Karpas-422 (cell line): ENCODE measurements at regions not wholly inside any gene's neighbourhood (a gene's known extent, or its start where the extent isn't known, plus 50 kb on each side); places are given as distances from the start of the nearest gene placed in this dataset.
A peak's percentile ranks its signal among the peaks of the same experiment; 100 is the strongest.

Experiments
- DNase-seq: peaks from one replicate; pipeline ENCODE4 v3.0.0-alpha.2; 2015
- H2AFZ ChIP-seq: fragments of 200-600 bp; sonication (generic); 2 replicates; pipeline ENCODE4 v1.6.1; 2014; ENCODE audit warnings: antibody characterized with exemption, low read length, mixed read lengths
- H3K27ac ChIP-seq: fragments of 200-600 bp; sonication (generic); 2 replicates; pipeline ENCODE4 v1.5.1; 2014; ENCODE audit warnings: mild to moderate bottlenecking, low read length, moderate library complexity
- H3K27me3 ChIP-seq: fragments of 200-600 bp; sonication (generic); 2 replicates; pipeline ENCODE4 v1.6.1; 2014; ENCODE audit warnings: low read length, mixed read lengths
- H3K36me3 ChIP-seq: fragments of 200-600 bp; sonication (generic); 2 replicates; pipeline ENCODE4 v1.6.1; 2014; ENCODE audit warnings: low read length, mixed read lengths; ENCODE audit not compliant: insufficient read depth
- H3K4me1 ChIP-seq: fragments of 200-600 bp; sonication (generic); 2 replicates; pipeline ENCODE4 v1.6.1; 2014; ENCODE audit warnings: mild to moderate bottlenecking, low read length, mixed read lengths
- H3K4me2 ChIP-seq: fragments of 200-600 bp; sonication (generic); 2 replicates; pipeline ENCODE4 v1.6.1; 2014; ENCODE audit warnings: low read length, low read depth, mild to moderate bottlenecking; ENCODE audit not compliant: poor library complexity, severe bottlenecking
- H3K4me3 ChIP-seq: fragments of 200-600 bp; sonication (generic); 2 replicates; pipeline ENCODE4 v1.5.1; 2014; ENCODE audit warnings: mild to moderate bottlenecking, antibody characterized with exemption, low read length, mixed read lengths
- H3K79me2 ChIP-seq: fragments of 200-600 bp; sonication (generic); 2 replicates; pipeline ENCODE4 v1.6.1; 2014; ENCODE audit warnings: mild to moderate bottlenecking, low read length, mixed read lengths
- H3K9ac ChIP-seq: fragments of 200-600 bp; sonication (generic); 2 replicates; pipeline ENCODE4 v1.6.0; 2014; ENCODE audit warnings: low read length
- H3K9me2 ChIP-seq: fragments of 200-600 bp; sonication (generic), shearing (Covaris generic); replicated peaks from 2 replicates; pipeline ENCODE4 v1.6.0; 2014; ENCODE audit warnings: mild to moderate bottlenecking, low read length, moderate library complexity; ENCODE audit not compliant: insufficient read depth
- H3K9me3 ChIP-seq: fragments of 300-700, 200-600 bp; sonication (generic); 2 replicates; pipeline ENCODE4 v1.6.1; 2014; ENCODE audit warnings: low read length, mixed read lengths
- H4K20me1 ChIP-seq: fragments of 200-600 bp; sonication (generic); 2 replicates; pipeline ENCODE4 v1.6.1; 2014; ENCODE audit warnings: mild to moderate bottlenecking, antibody characterized with exemption, low read length, low read depth; ENCODE audit not compliant: insufficient read depth

DNA sequence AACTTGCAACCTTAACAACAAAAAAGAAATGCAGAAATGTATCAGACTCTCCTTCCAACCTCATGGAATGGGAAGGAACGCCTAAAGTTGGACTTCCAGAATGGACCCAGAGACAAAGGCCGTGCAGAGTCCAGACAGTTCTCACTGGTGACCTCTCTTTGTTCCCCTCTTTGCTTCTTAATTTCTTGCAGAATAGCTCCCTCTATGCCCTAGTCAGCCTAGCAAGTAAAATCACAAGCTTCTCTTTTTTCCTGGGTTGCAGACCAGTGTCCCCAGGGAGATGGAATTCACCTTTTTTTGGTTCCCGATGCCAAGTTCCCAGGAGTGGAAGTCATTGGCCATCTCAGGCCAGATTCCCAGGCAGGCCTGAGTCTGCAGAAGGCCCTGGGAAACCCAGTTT, 278.0 kb downstream of the CCSER2 start:
- no peaks in the 10 kb centered on the region for H3K9me2 ChIP-seq

DNA sequence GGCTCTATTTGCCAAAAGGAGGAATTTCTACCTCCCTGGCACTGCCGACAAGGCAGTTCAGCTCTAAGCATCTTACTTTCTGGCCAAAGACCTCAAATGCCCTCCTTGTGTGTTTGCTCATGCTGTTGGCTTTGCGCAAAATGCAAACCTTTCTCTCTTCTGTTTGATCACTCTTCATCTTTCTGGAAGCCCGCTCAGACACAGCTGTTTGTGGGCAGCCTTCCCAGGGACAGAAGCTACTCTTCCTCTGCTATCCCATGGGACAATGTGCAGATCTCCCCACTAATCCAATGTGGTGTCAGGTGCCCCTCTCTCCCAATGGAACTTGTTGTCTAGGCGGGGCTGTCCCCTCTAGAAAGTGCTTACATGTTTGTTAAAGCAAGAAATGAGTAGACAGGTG, 278.7 kb downstream of the CCSER2 start:
- Histone ChIP-seq H3K9me2 (no peaks in the 10 kb centered on the region), H4K20me1 (no peaks in the 10 kb centered on the region), H3K9ac (no peak overlapping the region), H3K79me2 (no peaks in the 10 kb centered on the region), H2AFZ (no peak overlapping the region), H3K9me3 (no peaks in the 10 kb centered on the region), H3K36me3 (no peaks in the 10 kb centered on the region), H3K4me3 (no peak overlapping the region), H3K27me3 (no peaks in the 10 kb centered on the region), H3K4me1 (no peaks in the 10 kb centered on the region), H3K27ac (no peak overlapping the region), H3K4me2 (no peak overlapping the region)
- no peak for DNase-seq

More for the DNA sequence above, 278.0 kb downstream of the CCSER2 start:
- Histone ChIP-seq H3K27ac (no peak overlapping the region), H3K36me3 (no peaks in the 10 kb centered on the region), H3K79me2 (no peaks in the 10 kb centered on the region), H3K27me3 (no peaks in the 10 kb centered on the region), H3K4me1 (no peaks in the 10 kb centered on the region), H3K4me3 (no peak overlapping the region), H4K20me1 (no peaks in the 10 kb centered on the region), H2AFZ (no peak overlapping the region), H3K4me2 (no peak overlapping the region), H3K9me3 (no peaks in the 10 kb centered on the region), H3K9ac (no peak overlapping the region)
- DNase-seq = no peak

DNA sequence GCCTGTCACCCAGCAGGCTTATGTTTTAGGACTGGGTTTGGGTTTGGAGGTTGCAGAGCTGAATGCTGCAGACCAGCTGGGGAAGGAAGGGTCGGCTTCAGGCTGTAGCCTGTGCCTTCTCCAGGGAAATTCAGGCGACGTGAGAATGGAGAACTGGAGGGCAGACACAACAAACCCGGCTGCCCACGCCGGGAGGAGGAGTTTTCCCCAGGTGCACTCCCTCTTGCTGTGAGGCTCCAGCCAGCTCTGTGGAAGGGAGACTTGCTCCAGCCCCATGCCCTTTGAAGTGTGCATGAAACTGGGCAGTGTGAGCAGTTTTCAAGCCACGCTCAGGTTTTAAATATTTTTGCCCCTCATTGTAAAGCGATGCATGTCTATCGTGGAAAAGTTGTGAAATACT, 279.1 kb downstream of the CCSER2 start:
- Histone ChIP-seq H3K4me3 (no peak overlapping the region), H2AFZ (no peak overlapping the region), H3K9ac (no peak overlapping the region), H3K9me2 (no peaks in the 10 kb centered on the region), H3K4me2 (no peak overlapping the region), H3K4me1 (no peaks in the 10 kb centered on the region), H3K36me3 (no peaks in the 10 kb centered on the region), H4K20me1 (no peaks in the 10 kb centered on the region), H3K79me2 (no peaks in the 10 kb centered on the region), H3K27me3 (no peaks in the 10 kb centered on the region), H3K27ac (no peak overlapping the region), H3K9me3 (no peaks in the 10 kb centered on the region)
- no peak for DNase-seq

DNA sequence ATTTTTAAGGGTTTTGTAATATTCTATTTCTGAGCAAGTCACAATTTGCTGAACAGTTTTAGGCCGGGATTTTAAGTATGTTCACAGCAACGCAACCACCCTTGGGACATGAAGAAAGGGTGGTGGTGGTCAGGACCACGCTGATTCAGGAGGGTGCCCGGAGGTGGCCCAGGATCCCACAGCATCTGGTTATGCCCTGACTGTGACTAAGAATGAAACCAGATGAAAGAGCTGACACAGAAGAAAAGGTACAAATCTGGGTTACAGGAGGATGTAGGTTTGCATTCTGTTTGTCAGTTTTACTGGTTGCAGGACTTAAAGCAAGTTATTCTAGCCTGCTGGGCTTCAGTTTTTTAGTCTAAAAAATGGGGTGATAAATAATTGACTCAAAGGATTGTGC, 279.7 kb downstream of the CCSER2 start:
- H3K27ac ChIP-seq = no peak overlapping the region
- no peaks in the 10 kb centered on the region for H3K9me3 ChIP-seq
- H4K20me1 ChIP-seq = no peaks in the 10 kb centered on the region
- no peak overlapping the region for H3K4me2 ChIP-seq
- H2AFZ ChIP-seq = no peak overlapping the region
- H3K4me1 ChIP-seq = no peaks in the 10 kb centered on the region
- no peaks in the 10 kb centered on the region for H3K79me2 ChIP-seq
- no peak for DNase-seq
- no peaks in the 10 kb centered on the region for H3K36me3 ChIP-seq
- H3K27me3 ChIP-seq = no peaks in the 10 kb centered on the region
- H3K4me3 ChIP-seq = no peak overlapping the region
- H3K9me2 ChIP-seq = no peaks in the 10 kb centered on the region
- no peak overlapping the region for H3K9ac ChIP-seq

DNA sequence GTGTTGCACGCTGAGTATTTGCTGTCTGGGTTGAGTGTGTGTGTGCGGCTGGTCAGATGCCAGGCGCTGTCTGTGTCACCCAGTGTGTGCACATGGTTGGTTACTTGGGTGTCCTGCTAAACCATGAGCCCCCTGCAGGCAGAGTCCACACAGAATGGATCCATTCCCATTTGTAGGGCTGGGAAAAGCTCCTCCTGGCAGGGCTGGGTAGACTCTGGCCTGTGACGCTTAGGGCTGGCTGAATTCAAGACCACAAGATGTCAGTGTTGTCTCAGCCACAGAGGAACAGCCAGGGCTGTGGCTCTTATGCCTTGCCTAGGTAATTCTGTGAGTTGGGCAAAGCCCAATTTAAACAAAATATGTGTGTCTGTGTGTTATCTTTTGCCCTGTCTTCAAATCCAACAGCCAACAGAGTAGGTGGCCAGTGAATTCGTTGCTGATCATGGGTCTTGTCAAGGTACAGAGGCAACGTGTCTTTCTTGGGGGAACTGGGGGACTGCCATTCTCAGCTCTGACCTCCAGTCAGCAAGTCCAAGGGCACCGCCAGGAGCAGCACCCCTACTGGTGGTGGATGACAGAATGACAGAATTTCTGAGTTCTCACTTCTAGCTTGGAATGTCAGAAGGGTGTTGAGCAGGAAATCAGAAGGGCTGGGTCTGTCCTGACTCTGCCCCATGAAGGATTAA, 285.1 kb downstream of the CCSER2 start:
- H3K4me3 ChIP-seq = no peak overlapping the region
- H3K9me3 ChIP-seq = no peaks in the 10 kb centered on the region
- no peaks in the 10 kb centered on the region for H3K9me2 ChIP-seq
- no peaks in the 10 kb centered on the region for H3K36me3 ChIP-seq
- no peak overlapping the region for H3K27ac ChIP-seq
- peak; percentile 58 for DNase-seq
- no peaks in the 10 kb centered on the region for H3K4me1 ChIP-seq
- no peak overlapping the region for H3K9ac ChIP-seq
- H3K27me3 ChIP-seq = no peaks in the 10 kb centered on the region
- H4K20me1 ChIP-seq = no peaks in the 10 kb centered on the region
- no peak overlapping the region for H3K4me2 ChIP-seq
- H2AFZ ChIP-seq = no peak overlapping the region
- H3K79me2 ChIP-seq = no peaks in the 10 kb centered on the region

DNA sequence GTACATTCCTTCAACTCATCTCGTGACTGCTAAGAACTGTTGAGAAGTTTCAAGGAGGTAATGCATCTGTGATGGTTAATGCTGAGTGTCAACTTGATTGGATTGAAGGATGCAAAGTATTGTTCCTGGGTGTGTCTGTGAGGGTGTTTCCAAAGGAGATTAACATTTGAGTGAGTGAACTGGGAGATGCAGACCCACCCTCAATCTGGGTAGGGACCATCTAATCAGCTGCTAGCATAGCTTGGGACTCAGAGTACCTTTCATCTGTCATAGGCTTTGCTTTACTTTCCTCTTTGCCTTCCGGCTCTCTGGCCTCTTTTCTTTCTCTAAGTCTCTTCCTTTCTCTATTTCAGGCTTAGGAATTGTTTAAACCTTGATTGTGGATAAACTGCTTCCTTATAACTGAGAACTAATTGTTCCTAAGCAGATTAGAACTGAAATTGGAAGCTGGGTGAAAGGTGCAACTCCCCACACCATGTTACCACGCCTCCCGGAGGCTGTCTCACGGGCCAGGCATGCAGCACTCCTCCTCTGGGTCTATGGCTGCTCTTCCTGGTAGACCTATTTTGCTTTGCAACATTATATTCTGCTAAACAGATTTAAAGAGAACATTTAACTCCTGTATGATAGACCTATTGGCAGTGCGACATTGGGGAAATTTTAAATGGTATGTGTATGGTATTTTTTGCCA, 298.2 kb downstream of the CCSER2 start:
- H4K20me1 ChIP-seq = no peaks in the 10 kb centered on the region
- no peaks in the 10 kb centered on the region for H3K4me1 ChIP-seq
- no peak overlapping the region for H2AFZ ChIP-seq
- no peak overlapping the region for H3K9ac ChIP-seq
- no peak for DNase-seq
- H3K27ac ChIP-seq = no peak overlapping the region
- no peak overlapping the region for H3K4me2 ChIP-seq
- H3K27me3 ChIP-seq = no peaks in the 10 kb centered on the region
- no peaks in the 10 kb centered on the region for H3K9me2 ChIP-seq
- H3K9me3 ChIP-seq = no peaks in the 10 kb centered on the region
- H3K36me3 ChIP-seq = no peaks in the 10 kb centered on the region
- H3K4me3 ChIP-seq = no peak overlapping the region
- H3K79me2 ChIP-seq = no peaks in the 10 kb centered on the region

DNA sequence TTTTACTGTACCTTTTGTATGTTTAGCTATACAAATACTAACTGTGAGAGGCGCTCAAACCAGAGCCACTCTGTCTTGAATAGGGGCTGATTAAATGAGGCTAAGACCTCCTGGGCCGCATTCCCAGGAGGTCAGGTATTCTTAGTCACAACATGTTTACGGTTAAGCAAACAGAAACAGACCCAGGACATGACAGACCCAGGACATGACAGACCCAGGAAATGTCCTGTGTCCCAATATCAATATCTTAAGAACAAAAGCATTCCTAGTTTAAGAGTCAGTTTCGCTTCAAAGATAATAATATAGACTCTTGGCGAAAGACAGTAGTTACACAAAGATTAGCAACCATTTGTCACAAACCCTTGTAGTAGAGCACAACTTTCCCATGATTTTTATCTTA, 304.5 kb downstream of the CCSER2 start:
- Histone ChIP-seq H3K79me2 (no peaks in the 10 kb centered on the region), H3K27me3 (no peaks in the 10 kb centered on the region), H4K20me1 (no peaks in the 10 kb centered on the region), H3K9ac (no peak overlapping the region), H3K4me2 (no peak overlapping the region), H3K9me2 (no peaks in the 10 kb centered on the region), H3K4me1 (no peaks in the 10 kb centered on the region), H3K9me3 (no peaks in the 10 kb centered on the region), H3K27ac (no peak overlapping the region), H3K4me3 (no peak overlapping the region), H2AFZ (no peak overlapping the region), H3K36me3 (no peaks in the 10 kb centered on the region)
- DNase-seq = no peak

DNA sequence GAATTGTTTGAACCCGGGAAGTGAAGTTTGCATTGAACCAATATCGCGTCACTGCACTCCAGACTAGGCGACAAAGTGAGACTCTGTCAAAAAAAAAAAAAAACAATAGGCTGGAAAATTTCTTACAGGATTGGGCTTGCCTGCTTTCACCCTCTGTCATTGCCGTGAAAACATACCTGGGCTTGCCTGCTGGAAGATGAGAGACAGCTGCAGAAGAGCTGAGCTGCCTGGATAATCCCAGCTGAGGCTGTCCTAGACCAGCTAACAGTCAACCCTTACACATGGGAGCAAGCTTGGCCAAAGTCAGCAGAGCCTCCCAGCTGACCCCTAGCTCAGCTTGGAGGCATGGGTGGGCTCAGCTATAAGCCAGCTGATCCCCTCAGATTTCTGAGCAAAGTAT, 306.2 kb downstream of the CCSER2 start:
- H3K9me3 ChIP-seq = no peaks in the 10 kb centered on the region
- no peaks in the 10 kb centered on the region for H3K4me1 ChIP-seq
- DNase-seq = no peak
- no peaks in the 10 kb centered on the region for H4K20me1 ChIP-seq
- no peaks in the 10 kb centered on the region for H3K79me2 ChIP-seq
- no peak overlapping the region for H3K9ac ChIP-seq
- H2AFZ ChIP-seq = no peak overlapping the region
- no peaks in the 10 kb centered on the region for H3K27me3 ChIP-seq
- H3K4me2 ChIP-seq = no peak overlapping the region
- H3K36me3 ChIP-seq = no peaks in the 10 kb centered on the region
- no peak overlapping the region for H3K27ac ChIP-seq
- H3K9me2 ChIP-seq = no peaks in the 10 kb centered on the region
- no peak overlapping the region for H3K4me3 ChIP-seq
